ENCODE measurements at regions not wholly inside any gene's neighbourhood (a gene's known extent, or its start where the extent isn't known, plus 50 kb on each side); places are given as distances from the start of the nearest gene placed in this dataset.

DNA sequence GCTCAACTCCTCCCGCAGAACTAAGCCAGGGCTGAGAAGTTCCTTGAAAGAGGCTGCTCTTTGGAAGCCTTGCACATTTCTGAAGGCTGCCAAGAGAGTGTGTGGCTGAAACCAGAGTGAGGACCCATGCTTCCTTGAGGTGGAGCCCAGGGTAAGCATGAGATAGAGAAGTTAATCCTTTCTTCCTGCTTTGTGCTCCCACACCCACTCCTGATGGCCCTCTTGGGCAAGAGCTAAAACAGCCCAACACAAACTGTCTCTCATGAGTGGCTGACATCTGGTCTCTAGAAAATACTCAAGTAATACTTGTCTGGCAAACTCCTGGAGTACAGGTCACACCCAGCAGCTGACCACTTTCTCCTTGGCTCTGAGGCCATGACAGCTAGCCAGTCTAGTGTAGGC lies 523.7 kb downstream of the INSC start:
- TF ChIP-seq ELF1 (IDR thresholded peaks at IDR 0.05; ENCODE audit: borderline replicate concordance, low read depth): no peak
- TF ChIP-seq POLR2AphosphoS5 (IDR thresholded peaks at IDR 0.05; ENCODE audit: low read depth, low read length): no peak
- TF ChIP-seq POLR2A (IDR thresholded peaks at IDR 0.05; ENCODE audit: borderline replicate concordance, extremely low read depth, insufficient read depth, insufficient read length): no peak
- no peak for TF ChIP-seq TCF7L2 (IDR thresholded peaks at IDR 0.05; ENCODE audit: borderline replicate concordance, extremely low read depth, insufficient read depth, insufficient read length)
- no peak for TF ChIP-seq CBX3 (IDR thresholded peaks at IDR 0.05; ENCODE audit: low read depth)
- no peak for TF ChIP-seq CTCF (IDR thresholded peaks at IDR 0.05 in 2 of 3, conservative IDR thresholded peaks at IDR 0.05 in 1 of 3; ENCODE audit: borderline replicate concordance in 1 of 3, insufficient read depth in 1 of 3, low read depth in 2 of 3, low read length in 2 of 3)
- no peak for TF ChIP-seq SRF (IDR thresholded peaks at IDR 0.05; ENCODE audit: low read depth)
- TF ChIP-seq FOSL1 (IDR thresholded peaks at IDR 0.05; ENCODE audit: low read depth): no peak
- TF ChIP-seq ZFX (IDR thresholded peaks at IDR 0.05): no peak
- no peak for TF ChIP-seq YY1 (IDR thresholded peaks at IDR 0.05; ENCODE audit: extremely low read depth, insufficient replicate concordance, low read depth, low read length)
- TF ChIP-seq, protein P1, sequence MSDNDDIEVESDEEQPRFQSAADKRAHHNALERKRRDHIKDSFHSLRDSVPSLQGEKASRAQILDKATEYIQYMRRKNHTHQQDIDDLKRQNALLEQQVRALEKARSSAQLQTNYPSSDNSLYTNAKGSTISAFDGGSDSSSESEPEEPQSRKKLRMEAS (IDR thresholded peaks at IDR 0.05): no peak
- TF ChIP-seq RAD21 (IDR thresholded peaks at IDR 0.05; ENCODE audit: low read depth): no peak
- TF ChIP-seq SIN3A (IDR thresholded peaks at IDR 0.05; ENCODE audit: low read depth): no peak
- no peak for TF ChIP-seq ZNF274 (IDR thresholded peaks at IDR 0.05; ENCODE audit: low read depth, low read length)
- no peak for TF ChIP-seq EZH2phosphoT487 (IDR thresholded peaks at IDR 0.05; ENCODE audit: borderline replicate concordance)
- TF ChIP-seq SP1 (IDR thresholded peaks at IDR 0.05; ENCODE audit: low read depth): no peak
- no peak for TF ChIP-seq CEBPB (IDR thresholded peaks at IDR 0.05; ENCODE audit: low read depth)
- TF ChIP-seq EGR1 (IDR thresholded peaks at IDR 0.05; ENCODE audit: low read depth): no peak
- TF ChIP-seq REST (IDR thresholded peaks at IDR 0.05; ENCODE audit: low read depth): no peak
- TF ChIP-seq EZH2 (IDR thresholded peaks at IDR 0.05): no peak
- POLR2A ChIA-PET: no interaction called here
- CTCF ChIA-PET: no interaction called here

More for the DNA sequence above, 523.7 kb downstream of the INSC start:
- Histone ChIP-seq H3K9me3 (ENCODE audit: control insufficient read depth in 1 of 2, insufficient read depth in 1 of 2, low read depth in 1 of 2, low read length in 2 of 2) (no peaks in the 10 kb centered on the region), H3K4me3 (replicated peaks in 1 of 2; ENCODE audit: low read depth in 1 of 2, low read length in 2 of 2) (no peak overlapping the region), H3K36me3 (ENCODE audit: control insufficient read depth in 1 of 2, insufficient read depth in 2 of 2, low read length in 2 of 2) (no peaks in the 10 kb centered on the region), H2AFZ (ENCODE audit: low read depth, low read length, poor library complexity, severe bottlenecking) (no peak overlapping the region), H3K9me2 (ENCODE audit: insufficient read depth) (no peaks in the 10 kb centered on the region), H3K4me2 (ENCODE audit: low read length) (no peak overlapping the region), H3K9ac (ENCODE audit: low read length) (no peak overlapping the region), H3K4me1 (ENCODE audit: control insufficient read depth in 1 of 2, insufficient read depth in 2 of 2, low read length in 2 of 2) (no peaks in the 10 kb centered on the region), H4K20me1 (ENCODE audit: insufficient read depth) (no peaks in the 10 kb centered on the region), H3K27me3 (ENCODE audit: insufficient read depth, low read length) (peaks cover 38% of the 10 kb centered on the region), H3K27ac (ENCODE audit: low read depth, low read length) (no peak overlapping the region), H3K79me2 (ENCODE audit: insufficient read depth, low read length) (no peaks in the 10 kb centered on the region)
- no TSS peak for BruUV-seq (replicated peaks)
- ATAC-seq: no peak
- RAD21 ChIA-PET (ENCODE audit: low non-redundant PET in 1 of 2, low total read pairs in 2 of 2, uncharacterized antibody in 2 of 2, unreplicated experiment in 2 of 2): no interaction called here
- no peak for DNase-seq (ENCODE audit: low read depth, low spot score)
- intact Hi-C loops (cut with micrococcal nuclease): no loop called here

Data from HCT116 (cell line).